SK-N-SH treated with all-trans-retinoic acid at 6 μM for 48 hours (cell line): ENCODE measurements at regions not wholly inside any gene's neighbourhood (a gene's known extent, or its start where the extent isn't known, plus 50 kb on each side); places are given as distances from the start of the nearest gene placed in this dataset.

ENCODE experiments used
- ATAC-seq: fragments of 200-7000 bp; cut with Tn5 transposase; 3 replicates; pipeline ENCODE4 v1.9.1; 2020; ENCODE audit warnings: mild to moderate bottlenecking, moderate library complexity
- ARNTL ChIP-seq: fragments of 450-650 bp; formaldehyde crosslinking; IDR thresholded peaks from 2 replicates; pipeline ENCODE4 v1.5.0; 2020; ENCODE audit warnings: low read depth, mild to moderate bottlenecking, moderate library complexity, borderline replicate concordance
- BACH2 ChIP-seq: fragments of 250-450 bp; sonication (Bioruptor Pico); IDR thresholded peaks from 2 replicates; pipeline ENCODE4 v1.9.0; 2021; ENCODE audit warnings: mild to moderate bottlenecking, borderline replicate concordance
- CREB5 ChIP-seq: fragments of 250-450 bp; sonication (Bioruptor Pico); IDR thresholded peaks from 2 replicates; pipeline ENCODE4 v1.5.1; 2020; ENCODE audit warnings: low read depth, mild to moderate bottlenecking, moderate library complexity
- CSDC2 ChIP-seq: fragments of 250-450 bp; sonication (Bioruptor Pico); IDR thresholded peaks from 2 replicates; pipeline ENCODE4 v1.5.0; 2020; ENCODE audit warnings: mild to moderate bottlenecking, moderate library complexity
- CSRNP3 ChIP-seq: fragments of 250-450 bp; sonication (Bioruptor Pico); IDR thresholded peaks from 2 replicates; pipeline ENCODE4 v1.5.1; 2021; ENCODE audit warnings: mild to moderate bottlenecking, moderate library complexity
- ESRRG ChIP-seq: fragments of 250-450 bp; sonication (Bioruptor Pico); IDR thresholded peaks from 2 replicates; pipeline ENCODE4 v1.6.1; 2021; ENCODE audit warnings: mild to moderate bottlenecking
- GLIS3 ChIP-seq: fragments of 250-450 bp; sonication (Bioruptor Pico); IDR thresholded peaks from 2 replicates; pipeline ENCODE4 v1.5.0; 2020; ENCODE audit warnings: mild to moderate bottlenecking, moderate library complexity
- ISL1 ChIP-seq: fragments of 250-450 bp; sonication (Bioruptor Pico); IDR thresholded peaks from 2 replicates; pipeline ENCODE4 v2.1.2; 2022; ENCODE audit warnings: mild to moderate bottlenecking, moderate library complexity
- OSR1 ChIP-seq: fragments of 250-450 bp; sonication (Bioruptor Pico); IDR thresholded peaks from 2 replicates; pipeline ENCODE4 v1.8.0; 2022; ENCODE audit warnings: moderate library complexity, mild to moderate bottlenecking, inconsistent platforms
- POU6F1 ChIP-seq: fragments of 250-450 bp; sonication (Bioruptor Pico); IDR thresholded peaks from 2 replicates; pipeline ENCODE4 v1.8.0; 2021; ENCODE audit warnings: low read depth, mild to moderate bottlenecking, moderate library complexity, borderline replicate concordance
- PPARA ChIP-seq: fragments of 250-450 bp; sonication (Bioruptor Pico); IDR thresholded peaks from 2 replicates; pipeline ENCODE4 v1.5.0; 2020; ENCODE audit warnings: mild to moderate bottlenecking, borderline replicate concordance
- RARB ChIP-seq: fragments of 250-450 bp; sonication (Bioruptor Pico); IDR thresholded peaks from 2 replicates; pipeline ENCODE4 v1.8.0; 2021; ENCODE audit warnings: mild to moderate bottlenecking, moderate library complexity
- SNAI2 ChIP-seq: fragments of 250-450 bp; sonication (Bioruptor Pico); IDR thresholded peaks from 2 replicates; pipeline ENCODE4 v1.5.0; 2020; ENCODE audit warnings: mild to moderate bottlenecking, moderate library complexity
- TCF4 ChIP-seq: fragments of 250-450 bp; sonication (Bioruptor Pico); IDR thresholded peaks from 2 replicates; pipeline ENCODE4 v1.8.0; 2021; ENCODE audit warnings: mild to moderate bottlenecking, moderate library complexity, borderline replicate concordance
- TOX ChIP-seq: fragments of 250-450 bp; sonication (Bioruptor Pico); IDR thresholded peaks from 2 replicates; pipeline ENCODE4 v1.8.0; 2021; ENCODE audit warnings: mild to moderate bottlenecking, moderate library complexity, borderline replicate concordance
- ZC3H10 ChIP-seq: fragments of 250-450 bp; sonication (Bioruptor Pico); IDR thresholded peaks from 2 replicates; pipeline ENCODE4 v1.5.1; 2021; ENCODE audit warnings: mild to moderate bottlenecking, moderate library complexity
- ZFP3 ChIP-seq: fragments of 250-450 bp; sonication (Bioruptor Pico); IDR thresholded peaks from 2 replicates; pipeline ENCODE4 v1.5.0; 2020; ENCODE audit warnings: mild to moderate bottlenecking, moderate library complexity
- ZFP30 ChIP-seq: fragments of 450-650 bp; formaldehyde crosslinking; IDR thresholded peaks from 2 replicates; pipeline ENCODE4 v1.5.0; 2022; ENCODE audit warnings: mild to moderate bottlenecking, moderate library complexity
- ZNF565 ChIP-seq: fragments of 450-650 bp; formaldehyde crosslinking; conservative IDR thresholded peaks from 2 replicates; pipeline ENCODE4 v1.5.0; 2020; ENCODE audit warnings: low read depth, mild to moderate bottlenecking, moderate library complexity
- ZNF70 ChIP-seq: fragments of 450-650 bp; formaldehyde crosslinking; IDR thresholded peaks from 2 replicates; pipeline ENCODE4 v1.5.0; 2020; ENCODE audit warnings: mild to moderate bottlenecking, moderate library complexity
- ZNF8 ChIP-seq: fragments of 450-650 bp; formaldehyde crosslinking; IDR thresholded peaks from 2 replicates; pipeline ENCODE4 v1.5.0; 2020; ENCODE audit warnings: mild to moderate bottlenecking, moderate library complexity

GRCh38 chr11:13878077-13878476 lies 84.4 kb upstream of the SPON1 start (continued):
- TF ChIP-seq CREB5 (CRISPR knock-in tag) (no peak), GLIS3 (CRISPR knock-in tag) (no peak), BACH2 (CRISPR knock-in tag) (no peak), SNAI2 (CRISPR knock-in tag) (no peak), ZNF565 (CRISPR knock-in tag) (no peak)

GRCh38 chr11:13880634-13881033 lies 81.9 kb upstream of the SPON1 start:
- no peak for ATAC-seq
- TF ChIP-seq PPARA (CRISPR knock-in tag) (no peak), ZFP3 (CRISPR knock-in tag) (no peak), OSR1 (CRISPR knock-in tag) (no peak), ZFP30 (CRISPR knock-in tag) (no peak), CSDC2 (CRISPR knock-in tag) (no peak), TCF4 (no peak), BACH2 (CRISPR knock-in tag) (no peak), CREB5 (CRISPR knock-in tag) (no peak), ZNF70 (CRISPR knock-in tag) (no peak), TOX (CRISPR knock-in tag) (no peak), ZC3H10 (CRISPR knock-in tag) (no peak), CSRNP3 (CRISPR knock-in tag) (no peak), ESRRG (CRISPR knock-in tag) (no peak), RARB (CRISPR knock-in tag) (no peak), ARNTL (CRISPR knock-in tag) (no peak), POU6F1 (CRISPR knock-in tag) (no peak), ZNF565 (CRISPR knock-in tag) (no peak)

GRCh38 chr11:13881226-13881905 lies 81.2 kb upstream of the SPON1 start:
- no peak for ATAC-seq
- no peak for TF ChIP-seq ZFP3 (CRISPR knock-in tag)
- no peak for TF ChIP-seq ZNF8 (CRISPR knock-in tag)

GRCh38 chr11:13883042-13883441 lies 79.5 kb upstream of the SPON1 start:
- no peak for ATAC-seq
- TF ChIP-seq ZFP30 (CRISPR knock-in tag): no peak
- TF ChIP-seq TCF4: no peak
- no peak for TF ChIP-seq ISL1 (CRISPR knock-in tag)
- TF ChIP-seq OSR1 (CRISPR knock-in tag): no peak
- no peak for TF ChIP-seq ESRRG (CRISPR knock-in tag)
- no peak for TF ChIP-seq ZNF565 (CRISPR knock-in tag)
- no peak for TF ChIP-seq ZNF70 (CRISPR knock-in tag)
- TF ChIP-seq PPARA (CRISPR knock-in tag): no peak
- no peak for TF ChIP-seq GLIS3 (CRISPR knock-in tag)
- TF ChIP-seq ARNTL (CRISPR knock-in tag): no peak
- no peak for TF ChIP-seq CREB5 (CRISPR knock-in tag)
- TF ChIP-seq ZC3H10 (CRISPR knock-in tag): no peak
- no peak for TF ChIP-seq POU6F1 (CRISPR knock-in tag)
- no peak for TF ChIP-seq CSRNP3 (CRISPR knock-in tag)
